Kidney (tissue), 13 donors: ENCODE measurements at regions not wholly inside any gene's neighbourhood (a gene's known extent, or its start where the extent isn't known, plus 50 kb on each side); places are given as distances from the start of the nearest gene placed in this dataset.
A peak's percentile ranks its signal among the peaks of the same experiment; 100 is the strongest.

Source experiments
- DNase-seq, 5 donors: peaks; one replicate each; pipeline ENCODE4 v3.0.0-alpha.2; 2013 to 2020
- FAIRE-seq: peaks from 2 replicates; lab custom pipeline; 2012; peaks lifted over from hg19 to GRCh38; lab: Jason Lieb, UNC
- H3K27ac ChIP-seq, 2 donors: one replicate each; pipeline ENCODE4 v1.7.0; 2013; ENCODE audit warnings: low read depth in 2 of 2, low read length in 2 of 2, inconsistent platforms in 1 of 2
- H3K27me3 ChIP-seq: one replicate; pipeline ENCODE4 v1.7.1; 2013; ENCODE audit warnings: low read length, inconsistent platforms; ENCODE audit not compliant: control insufficient read depth, insufficient read depth
- H3K36me3 ChIP-seq, 3 donors: one replicate each; pipeline versions ENCODE4 v1.7.0 to v1.7.1; 2013; ENCODE audit warnings: low read length in 3 of 3, control low read depth in 1 of 3, inconsistent platforms in 1 of 3; ENCODE audit not compliant: insufficient read depth in 3 of 3, control insufficient read depth in 2 of 3
- H3K4me1 ChIP-seq, 3 donors: one replicate each; pipeline versions ENCODE4 v1.7.0 to v1.7.1; 2013; ENCODE audit warnings: low read length in 3 of 3, inconsistent platforms in 1 of 3, low read depth in 1 of 3; ENCODE audit not compliant: control insufficient read depth in 2 of 3, insufficient read depth in 2 of 3
- H3K4me3 ChIP-seq, 3 donors: one replicate each; pipeline versions ENCODE4 v1.7.0 to v1.8.1; 2013; ENCODE audit warnings: low read length in 3 of 3, control low read depth in 1 of 3, inconsistent platforms in 1 of 3
- H3K9ac ChIP-seq, 3 donors: one replicate each; pipeline versions ENCODE4 v1.7.0 to v1.7.1; 2013; ENCODE audit warnings: low read length in 3 of 3, control low read depth in 1 of 3, inconsistent platforms in 1 of 3
- H3K9me3 ChIP-seq, 3 donors: one replicate each; pipeline versions ENCODE4 v1.7.0 to v1.7.1; 2013; ENCODE audit warnings: low read length in 3 of 3, control low read depth in 1 of 3, inconsistent platforms in 1 of 3; ENCODE audit not compliant: control insufficient read depth in 2 of 3, insufficient read depth in 1 of 3
- CTCF ChIP-seq: IDR thresholded peaks from 3 replicates; pipeline ENCODE4 v1.5.1; 2012; ENCODE audit warnings: mild to moderate bottlenecking, moderate library complexity, borderline replicate concordance; ENCODE audit not compliant: insufficient read depth; ENCODE audit errors: extremely low read depth
- intact Hi-C: fragments of 100-400 bp; cut with DNase I; formaldehyde crosslinking; loops from one replicate; pipeline ENCODE4 v1.11.1; 2022
- donor health status: control.
- donor health status: control.
- donor health status: control.
- donor health status: control.
- donor health status: control.
- donor health status: DM: yes; HTN: yes; CAD: no.
- donor health status: Normal renal cell carcinoma (clear cell type).

GRCh38 chr3:162332344-162332743 is 835.7 kb downstream of the OTOL1 start:
- no peak for TF ChIP-seq CTCF
- intact Hi-C loops: no loop called here

GRCh38 chr3:162334537-162334936 is 837.9 kb downstream of the OTOL1 start:
- no peaks in the 10 kb centered on the region for H3K4me1 ChIP-seq
- no peak overlapping the region for H3K4me3 ChIP-seq
- H3K27ac ChIP-seq: no peak overlapping the region
- no peaks in the 10 kb centered on the region for H3K9me3 ChIP-seq
- intact Hi-C loops: no loop called here
- H3K27me3 ChIP-seq: no peaks in the 10 kb centered on the region
- H3K9ac ChIP-seq: no peak overlapping the region
- FAIRE-seq (no peak), DNase-seq (no peak)
- no peaks in the 10 kb centered on the region for H3K36me3 ChIP-seq
- no peak for TF ChIP-seq CTCF

More at GRCh38 chr3:162332344-162332743, 835.7 kb downstream of the OTOL1 start:
- no peaks in the 10 kb centered on the region for H3K9me3 ChIP-seq
- H3K4me1 ChIP-seq: no peaks in the 10 kb centered on the region
- no peaks in the 10 kb centered on the region for H3K27me3 ChIP-seq
- FAIRE-seq (no peak), DNase-seq (no peak)
- H3K27ac ChIP-seq: no peak overlapping the region
- no peak overlapping the region for H3K4me3 ChIP-seq
- no peaks in the 10 kb centered on the region for H3K36me3 ChIP-seq
- H3K9ac ChIP-seq: no peak overlapping the region

- Histone ChIP-seq H3K4me3 (no peak overlapping the region), H3K27ac (no peak overlapping the region), H3K9ac (no peak overlapping the region), H3K4me1 (no peaks in the 10 kb centered on the region), H3K27me3 (no peaks in the 10 kb centered on the region), H3K36me3 (no peaks in the 10 kb centered on the region), H3K9me3 (no peaks in the 10 kb centered on the region)
- TF ChIP-seq CTCF: no peak
- no peak for FAIRE-seq
- intact Hi-C loops: no loop called here
- DNase-seq: peak in 2 of 5 donors; percentile 3 to 14
These were observed 841.0 kb downstream of the OTOL1 start for GRCh38 chr3:162337630-162338029.

- Histone ChIP-seq H3K9ac (no peak overlapping the region), H3K27me3 (no peaks in the 10 kb centered on the region), H3K36me3 (no peaks in the 10 kb centered on the region), H3K9me3 (no peaks in the 10 kb centered on the region), H3K27ac (no peak overlapping the region), H3K4me3 (no peak overlapping the region), H3K4me1 (no peaks in the 10 kb centered on the region)
- TF ChIP-seq CTCF: no peak
- DNase-seq: peak in 1 of 5 donors; percentile 11
- intact Hi-C loops: no loop called here
- FAIRE-seq: no peak
These were observed 841.9 kb downstream of the OTOL1 start for GRCh38 chr3:162338514-162338913.
